Activated CD4-positive, alpha-beta memory T cell treated with anti-CD3 and anti-CD28 coated beads for 36 hours (primary cell): ENCODE measurements at regions not wholly inside any gene's neighbourhood (a gene's known extent, or its start where the extent isn't known, plus 50 kb on each side); places are given as distances from the start of the nearest gene placed in this dataset.
"Not testable (repeated sequence)": the region's sequence is repeated elsewhere in the genome, so short reads cannot be mapped to it uniquely, and the experiment has no call there.

Experiments used
- CTCF ChIA-PET: fragments of 350-600 bp; sonication (Branson Sonifier 250); formaldehyde crosslinking; loops from one replicate; lab custom pipeline; 2021; ENCODE audit warnings: antibody characterized with exemption, inconsistent platforms; lab: Charles Lee
- POLR2A ChIA-PET: fragments of 350-600 bp; sonication (Branson Sonifier 250); formaldehyde crosslinking; loops from one replicate; lab custom pipeline; 2021; ENCODE audit warnings: antibody characterized with exemption; lab: Charles Lee
- DNase-seq: peaks from one replicate; pipeline ENCODE4 v3.0.0-alpha.2; 2020
- H3K27ac Mint-ChIP-seq: one replicate; pipeline ENCODE4 v1.8.0; 2021; ENCODE audit warnings: mixed read lengths
- H3K27me3 Mint-ChIP-seq: one replicate; pipeline ENCODE4 v1.8.0; 2021; ENCODE audit warnings: mixed read lengths
- H3K36me3 Mint-ChIP-seq: one replicate; pipeline ENCODE4 v1.8.0; 2021; ENCODE audit warnings: mixed read lengths
- H3K4me1 Mint-ChIP-seq: one replicate; pipeline ENCODE4 v1.8.0; 2021; ENCODE audit warnings: low read depth, mixed read lengths
- H3K4me3 Mint-ChIP-seq: one replicate; pipeline ENCODE4 v1.8.0; 2021; ENCODE audit warnings: mild to moderate bottlenecking, mixed read lengths
- H3K9me3 Mint-ChIP-seq: one replicate; pipeline ENCODE4 v1.8.0; 2021; ENCODE audit warnings: mixed read lengths
- intact Hi-C: fragments of 100-400 bp; cut with micrococcal nuclease; formaldehyde crosslinking; loops from one replicate; pipeline ENCODE4 v1.15.1; 2023

DNA sequence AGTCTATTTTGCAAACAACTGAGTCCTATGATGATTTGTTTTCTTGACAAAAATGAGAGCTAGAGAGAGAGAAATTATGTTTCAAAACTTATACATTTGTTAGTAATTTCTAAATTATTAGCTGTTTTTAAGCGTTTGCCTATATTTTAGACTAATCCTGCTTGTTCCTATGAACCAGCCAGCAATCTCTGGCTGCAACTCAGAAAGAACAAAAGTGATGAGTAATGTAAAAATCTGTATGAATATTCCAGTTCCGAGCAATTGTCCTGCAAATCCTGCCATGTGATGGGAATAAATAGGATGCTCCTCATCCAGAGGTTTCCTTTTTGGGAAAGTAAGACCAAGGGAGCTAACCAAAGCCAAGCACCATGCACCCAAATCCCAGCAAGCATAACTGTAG lies 228.3 kb upstream of the GBE1 start:
- Mint-ChIP-seq H3K9me3 (peaks cover 2% of the 10 kb centered on the region), H3K4me1 (no peaks in the 10 kb centered on the region), H3K27me3 (no peaks in the 10 kb centered on the region), H3K36me3 (no peaks in the 10 kb centered on the region), H3K4me3 (no peak overlapping the region), H3K27ac (no peak overlapping the region)
- no peak for DNase-seq
- intact Hi-C loops: no loop called here
- CTCF ChIA-PET: no interaction called here
- POLR2A ChIA-PET: no interaction called here

- Mint-ChIP-seq H3K4me1 (no peaks in the 10 kb centered on the region), H3K4me3 (no peak overlapping the region), H3K27ac (no peak overlapping the region), H3K9me3 (peaks cover 2% of the 10 kb centered on the region), H3K36me3 (no peaks in the 10 kb centered on the region), H3K27me3 (no peaks in the 10 kb centered on the region)
- POLR2A ChIA-PET: no interaction called here
- CTCF ChIA-PET: no interaction called here
- DNase-seq: no peak
- intact Hi-C loops: no loop called here
Measured at GRCh38 chr3:81989274-81989673, 227.8 kb upstream of the GBE1 start.

DNA sequence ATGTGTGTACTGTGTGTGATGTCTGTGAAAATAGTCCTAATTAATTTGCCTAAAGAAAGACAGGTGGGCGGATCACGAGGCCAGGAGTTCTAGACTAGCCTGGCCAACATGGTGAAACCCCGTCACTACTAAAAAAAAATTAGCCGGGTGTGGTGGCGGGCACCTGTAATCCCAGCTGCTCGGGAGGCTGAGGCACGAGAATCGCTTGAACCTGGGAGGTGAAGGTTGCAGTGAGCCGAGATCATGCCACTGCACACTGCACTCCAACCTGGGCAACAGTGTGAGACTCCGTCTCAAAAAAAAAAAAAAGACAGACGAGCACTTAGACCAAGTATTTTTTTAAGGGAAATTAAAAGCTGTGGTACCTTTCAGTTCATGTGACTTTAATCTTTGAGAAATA lies 226.0 kb upstream of the GBE1 start:
- H3K36me3 Mint-ChIP-seq, DNase-seq, intact Hi-C loops, H3K27me3 Mint-ChIP-seq, H3K4me3 Mint-ChIP-seq, CTCF ChIA-PET, H3K9me3 Mint-ChIP-seq, H3K4me1 Mint-ChIP-seq, H3K27ac Mint-ChIP-seq, POLR2A ChIA-PET: not testable (repeated sequence)

DNA sequence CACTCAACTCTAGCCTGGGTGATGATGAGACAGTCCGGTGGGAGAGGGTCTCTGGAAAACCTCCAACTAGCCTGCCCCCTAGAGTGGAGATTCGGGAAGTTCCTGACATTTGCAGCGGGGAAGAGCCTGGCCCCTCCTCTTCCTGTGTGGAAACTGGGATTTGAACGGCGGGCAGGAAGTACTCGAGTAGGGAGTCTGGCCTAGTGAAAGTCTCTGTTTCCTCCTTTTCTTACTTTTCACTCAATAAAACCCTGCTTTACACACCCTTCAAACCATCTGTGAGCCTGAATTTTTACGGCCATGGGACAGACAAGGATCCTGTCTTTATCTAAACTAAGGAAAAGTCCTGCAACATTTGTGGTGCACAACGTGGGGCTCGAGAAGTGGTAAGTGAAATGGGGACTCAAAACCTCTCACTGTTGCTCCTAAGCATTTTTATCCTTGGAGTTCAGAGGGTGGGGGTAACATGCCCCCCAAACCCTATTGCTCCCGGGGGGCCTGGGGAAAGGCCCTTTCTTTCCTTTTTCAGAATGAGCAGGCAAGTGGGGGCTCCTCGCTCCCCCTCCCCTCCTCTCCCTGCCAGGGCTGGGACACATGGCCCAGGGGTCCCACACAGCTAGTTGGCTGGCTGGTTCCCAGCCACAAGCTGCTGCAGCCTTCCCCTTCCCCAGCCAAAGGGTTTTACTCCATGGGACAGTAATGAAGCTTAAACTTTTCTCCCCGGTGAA lies 224.7 kb upstream of the GBE1 start:
- DNase-seq: no peak
- Mint-ChIP-seq H3K4me1 (no peaks in the 10 kb centered on the region), H3K4me3 (no peak overlapping the region), H3K27me3 (no peaks in the 10 kb centered on the region), H3K27ac (no peak overlapping the region), H3K9me3 (peaks cover 2% of the 10 kb centered on the region), H3K36me3 (no peaks in the 10 kb centered on the region)
- CTCF ChIA-PET: no interaction called here
- POLR2A ChIA-PET: no interaction called here
- intact Hi-C loops: no loop called here

- H3K36me3 Mint-ChIP-seq: no peaks in the 10 kb centered on the region
- CTCF ChIA-PET: no interaction called here
- POLR2A ChIA-PET: no interaction called here
- H3K27ac Mint-ChIP-seq: no peak overlapping the region
- intact Hi-C loops: no loop called here
- DNase-seq: no peak
- no peak overlapping the region for H3K4me3 Mint-ChIP-seq
- no peaks in the 10 kb centered on the region for H3K27me3 Mint-ChIP-seq
- H3K4me1 Mint-ChIP-seq: no peaks in the 10 kb centered on the region
- H3K9me3 Mint-ChIP-seq: peaks cover 2% of the 10 kb centered on the region
Measured at GRCh38 chr3:81983382-81983781, 221.9 kb upstream of the GBE1 start.

GRCh38 chr3:81980596-81981494 lies 219.4 kb upstream of the GBE1 start:
- intact Hi-C loops: no loop called here
- H3K27ac Mint-ChIP-seq: no peak overlapping the region
- no peaks in the 10 kb centered on the region for H3K27me3 Mint-ChIP-seq
- ChIA-PET CTCF (no interaction called here), POLR2A (no interaction called here)
- H3K4me3 Mint-ChIP-seq: no peak overlapping the region
- H3K4me1 Mint-ChIP-seq: no peaks in the 10 kb centered on the region
- no peaks in the 10 kb centered on the region for H3K36me3 Mint-ChIP-seq
- H3K9me3 Mint-ChIP-seq: no peaks in the 10 kb centered on the region
- DNase-seq: no peak

DNA sequence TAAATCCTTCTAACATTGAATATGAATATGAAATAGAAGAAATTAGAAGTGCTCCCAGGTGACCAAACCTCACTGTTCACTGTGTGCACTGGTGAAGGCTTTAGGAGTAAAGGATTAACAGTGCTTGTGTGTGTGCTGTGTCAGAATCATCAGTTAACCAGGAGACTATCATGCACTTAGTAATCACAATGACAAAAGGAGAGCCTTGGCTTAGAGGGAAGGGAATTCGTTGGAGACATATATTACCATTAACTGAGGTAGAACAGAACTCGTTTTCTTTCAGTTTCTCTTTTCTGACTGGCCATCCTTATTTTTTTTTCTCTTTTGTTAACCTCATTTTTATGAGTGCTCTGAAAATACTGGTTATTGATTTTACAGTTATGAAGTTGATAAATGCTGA lies 213.3 kb upstream of the GBE1 start:
- Mint-ChIP-seq H3K4me1 (no peaks in the 10 kb centered on the region), H3K27me3 (no peaks in the 10 kb centered on the region), H3K4me3 (no peak overlapping the region), H3K36me3 (no peaks in the 10 kb centered on the region), H3K27ac (no peak overlapping the region), H3K9me3 (no peaks in the 10 kb centered on the region)
- ChIA-PET POLR2A (no interaction called here), CTCF (no interaction called here)
- no peak for DNase-seq
- intact Hi-C loops: no loop called here

- Mint-ChIP-seq H3K9me3 (no peaks in the 10 kb centered on the region), H3K4me1 (no peaks in the 10 kb centered on the region), H3K27me3 (no peaks in the 10 kb centered on the region), H3K36me3 (no peaks in the 10 kb centered on the region), H3K27ac (no peak overlapping the region), H3K4me3 (no peak overlapping the region)
- intact Hi-C loops: no loop called here
- DNase-seq: no peak
- POLR2A ChIA-PET: no interaction called here
- CTCF ChIA-PET: no interaction called here
Measured at GRCh38 chr3:81968658-81969057, 207.2 kb upstream of the GBE1 start.

DNA sequence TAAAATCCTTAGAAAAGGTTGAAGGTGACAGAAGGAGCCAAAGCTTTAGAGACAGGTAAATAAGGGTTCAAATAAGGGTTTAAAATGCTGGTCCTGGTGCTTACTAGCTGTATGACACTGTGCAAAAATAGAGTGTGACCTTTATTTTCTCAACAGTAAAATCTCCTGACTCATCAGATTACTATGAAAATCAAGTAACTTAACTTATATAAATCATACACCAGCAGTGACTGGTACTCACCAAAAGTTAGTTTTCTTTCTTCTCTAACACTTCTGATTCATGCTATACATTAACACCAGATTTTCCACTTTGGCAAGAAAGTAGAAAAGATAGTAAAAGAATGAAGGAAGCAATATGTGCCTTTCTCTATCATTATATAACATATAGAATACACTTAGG lies 205.9 kb upstream of the GBE1 start:
- Mint-ChIP-seq H3K9me3 (no peaks in the 10 kb centered on the region), H3K27ac (no peak overlapping the region), H3K4me3 (no peak overlapping the region), H3K4me1 (no peaks in the 10 kb centered on the region), H3K27me3 (no peaks in the 10 kb centered on the region), H3K36me3 (no peaks in the 10 kb centered on the region)
- intact Hi-C loops: no loop called here
- CTCF ChIA-PET: no interaction called here
- POLR2A ChIA-PET: no interaction called here
- DNase-seq: no peak

DNA sequence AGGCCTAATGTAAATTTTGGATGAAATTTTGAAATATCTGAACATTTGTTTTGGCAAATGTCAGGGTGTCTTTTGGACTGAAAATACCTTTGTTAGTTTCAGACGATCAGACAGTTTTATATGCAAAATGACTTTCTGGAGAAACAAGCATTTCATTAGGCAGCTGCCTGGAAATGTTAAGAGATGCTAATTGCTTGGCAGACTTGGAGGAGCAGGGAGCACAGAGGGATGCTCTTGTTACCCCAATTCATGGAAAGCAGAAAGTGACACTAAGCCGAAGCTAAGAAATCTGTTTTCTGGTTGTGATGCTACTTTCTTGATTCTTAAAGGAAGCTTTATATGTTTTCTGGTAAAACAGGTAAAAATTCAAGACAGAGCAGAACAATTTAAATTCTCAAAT lies 204.3 kb upstream of the GBE1 start:
- H3K36me3 Mint-ChIP-seq: no peaks in the 10 kb centered on the region
- H3K27me3 Mint-ChIP-seq: no peaks in the 10 kb centered on the region
- no peaks in the 10 kb centered on the region for H3K9me3 Mint-ChIP-seq
- no peak overlapping the region for H3K4me3 Mint-ChIP-seq
- ChIA-PET CTCF (no interaction called here), POLR2A (no interaction called here)
- H3K27ac Mint-ChIP-seq: no peak overlapping the region
- H3K4me1 Mint-ChIP-seq: no peaks in the 10 kb centered on the region
- intact Hi-C loops: no loop called here
- no peak for DNase-seq

- Mint-ChIP-seq H3K27ac (no peak overlapping the region), H3K36me3 (no peaks in the 10 kb centered on the region), H3K9me3 (no peaks in the 10 kb centered on the region), H3K4me1 (no peaks in the 10 kb centered on the region), H3K4me3 (no peak overlapping the region), H3K27me3 (no peaks in the 10 kb centered on the region)
- POLR2A ChIA-PET: no interaction called here
- CTCF ChIA-PET: no interaction called here
- DNase-seq: no peak
- intact Hi-C loops: no loop called here
Measured at GRCh38 chr3:81962396-81962795, 201.0 kb upstream of the GBE1 start.

DNA sequence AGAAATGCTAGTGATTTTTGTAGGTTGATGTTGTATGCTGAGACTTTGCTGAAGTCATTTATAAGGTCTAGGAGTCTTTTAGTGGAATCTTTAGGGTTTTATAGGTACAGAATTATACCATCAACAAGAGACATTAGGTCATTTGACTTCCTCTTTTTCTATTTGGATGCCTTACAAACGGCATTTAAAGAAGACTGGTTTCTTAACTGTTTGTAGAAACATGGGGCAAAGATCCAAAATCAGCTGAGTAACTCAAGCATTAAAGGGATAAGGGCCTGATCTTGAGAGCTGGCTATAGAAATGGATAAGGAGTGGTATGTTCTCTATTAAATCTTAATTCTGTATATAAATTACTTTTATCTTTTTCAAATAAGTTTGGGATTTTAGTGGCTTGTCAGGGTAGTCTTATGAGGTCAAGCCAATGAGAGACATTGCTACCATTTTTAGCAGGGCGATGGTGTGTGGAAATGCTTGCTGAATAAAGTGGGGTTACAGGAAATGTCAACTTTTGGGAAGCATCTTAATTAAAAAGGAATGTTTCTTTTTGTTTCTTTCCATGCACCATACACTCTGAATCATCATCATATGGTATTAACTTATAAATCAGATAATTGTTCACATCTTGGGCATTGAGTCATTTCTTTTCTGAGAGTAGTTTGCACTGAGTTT lies 197.7 kb upstream of the GBE1 start:
- no peaks in the 10 kb centered on the region for H3K27me3 Mint-ChIP-seq
- no peak overlapping the region for H3K27ac Mint-ChIP-seq
- H3K36me3 Mint-ChIP-seq: no peaks in the 10 kb centered on the region
- POLR2A ChIA-PET: no interaction called here
- CTCF ChIA-PET: no interaction called here
- H3K4me3 Mint-ChIP-seq: no peak overlapping the region
- intact Hi-C loops: no loop called here
- no peaks in the 10 kb centered on the region for H3K4me1 Mint-ChIP-seq
- no peaks in the 10 kb centered on the region for H3K9me3 Mint-ChIP-seq
- DNase-seq: no peak
